IMR-90 (cell line): ENCODE measurements at regions not wholly inside any gene's neighbourhood (a gene's known extent, or its start where the extent isn't known, plus 50 kb on each side); places are given as distances from the start of the nearest gene placed in this dataset.

ENCODE experiments used
- ATAC-seq: fragments of 200-7000 bp; cut with Tn5 transposase; 2 replicates; pipeline ENCODE4 v1.9.1; 2020; ENCODE audit warnings: low read depth, mild to moderate bottlenecking, moderate library complexity
- BruUV-seq: library from RNA; stranded (reverse); fragments of 400-500 nt; replicated peaks from 2 replicates; lab custom pipeline; 2021; lab: Mats Ljungman, UMichigan
- CTCF ChIA-PET: fragments of 300-600 bp; formaldehyde crosslinking; extraction: SDS; loops from one replicate; lab custom pipeline; 2021; ENCODE audit warnings: antibody characterized with exemption; lab: Yijun Ruan, JAX
- POLR2A ChIA-PET: fragments of 300-600 bp; sonication (Branson Sonifier 250); formaldehyde crosslinking; loops from one replicate; lab custom pipeline; 2022; ENCODE audit warnings: antibody characterized with exemption; ENCODE audit not compliant: unreplicated experiment; lab: Charles Lee
- DNase-seq: peaks from one replicate; pipeline ENCODE4 v3.0.0; 2013
- H2AFZ ChIP-seq: replicated peaks from 2 replicates; pipeline ENCODE3; 2013; ENCODE audit warnings: low read length, mild to moderate bottlenecking; ENCODE audit not compliant: poor library complexity
- H2AK5ac ChIP-seq: 2 replicates; pipeline ENCODE4 v1.6.1; 2013; ENCODE audit warnings: low read depth, low read length, inconsistent platforms
- H2AK9ac ChIP-seq: replicated peaks from 2 replicates; pipeline ENCODE3; 2013; ENCODE audit warnings: mild to moderate bottlenecking, low read depth, low read length, moderate library complexity; ENCODE audit not compliant: poor library complexity
- H2BK120ac ChIP-seq: 2 replicates; pipeline ENCODE4 v1.6.1; 2013; ENCODE audit warnings: low read depth, low read length, inconsistent platforms
- H2BK15ac ChIP-seq: 3 replicates; pipeline ENCODE4 v1.6.1; 2013; ENCODE audit warnings: low read depth, low read length, inconsistent platforms
- H2BK20ac ChIP-seq: 2 replicates; pipeline ENCODE4 v1.6.1; 2013; ENCODE audit warnings: low read depth, mild to moderate bottlenecking, inconsistent platforms, low read length, moderate library complexity
- H2BK5ac ChIP-seq: 2 replicates; pipeline ENCODE4 v1.6.1; 2013; ENCODE audit warnings: mild to moderate bottlenecking, low read depth, low read length, inconsistent platforms; ENCODE audit not compliant: poor library complexity, severe bottlenecking
- H3K14ac ChIP-seq: replicated peaks from 2 replicates; pipeline ENCODE4 v1.6.1; 2013; ENCODE audit warnings: low read depth, low read length, inconsistent platforms
- H3K18ac ChIP-seq: 2 replicates; pipeline ENCODE4 v1.6.1; 2013; ENCODE audit warnings: low read depth, low read length, control low read depth
- H3K23ac ChIP-seq: 2 replicates; pipeline ENCODE4 v1.6.1; 2013; ENCODE audit warnings: low read depth, low read length, inconsistent platforms
- H3K27ac ChIP-seq: 2 replicates; pipeline ENCODE4 v1.5.1; 2013; ENCODE audit warnings: mild to moderate bottlenecking, control low read depth, low read length; ENCODE audit not compliant: insufficient read depth
- H3K27me3 ChIP-seq: 2 replicates; pipeline ENCODE4 v1.6.1; 2013; ENCODE audit warnings: low read length; ENCODE audit not compliant: control insufficient read depth, insufficient read depth
- H3K36me3 ChIP-seq: 2 replicates; pipeline ENCODE4 v1.6.1; 2013; ENCODE audit warnings: low read length, mixed read lengths; ENCODE audit not compliant: control insufficient read depth, insufficient read depth
- H3K4ac ChIP-seq: 2 replicates; pipeline ENCODE4 v1.6.1; 2013; ENCODE audit warnings: low read depth, low read length, inconsistent platforms
- H3K4me1 ChIP-seq: 2 replicates; pipeline ENCODE4 v1.6.1; 2013; ENCODE audit warnings: low read length, mixed read lengths; ENCODE audit not compliant: control insufficient read depth, insufficient read depth
- H3K4me2 ChIP-seq: 2 replicates; pipeline ENCODE4 v1.6.1; 2013; ENCODE audit warnings: low read depth, mild to moderate bottlenecking, control low read depth, low read length, moderate library complexity
- H3K4me3 ChIP-seq: 2 replicates; pipeline ENCODE4 v1.5.1; 2013; ENCODE audit warnings: low read depth, mild to moderate bottlenecking, control low read depth, low read length, moderate library complexity; ENCODE audit not compliant: insufficient read depth
- H3K56ac ChIP-seq: 2 replicates; pipeline ENCODE4 v1.6.1; 2013; ENCODE audit warnings: low read length, inconsistent platforms; ENCODE audit not compliant: insufficient read depth; ENCODE audit errors: extremely low read depth
- H3K79me1 ChIP-seq, 2 experiments: 2 replicates each; pipeline ENCODE4 v1.6.1; 2013; ENCODE audit warnings: low read length in 2 of 2, inconsistent platforms in 1 of 2, low read depth in 1 of 2
- H3K9ac ChIP-seq: 2 replicates; pipeline ENCODE4 v1.6.1; 2013; ENCODE audit warnings: low read depth, low read length, control low read depth
- H3K9me1 ChIP-seq: 2 replicates; pipeline ENCODE4 v1.6.1; 2013; ENCODE audit warnings: low read length, inconsistent platforms; ENCODE audit not compliant: insufficient read depth
- H3K9me3 ChIP-seq: 2 replicates; pipeline ENCODE4 v1.6.1; 2013; ENCODE audit warnings: low read length; ENCODE audit not compliant: control insufficient read depth, insufficient read depth
- H4K20me1 ChIP-seq: 2 replicates; pipeline ENCODE4 v1.6.1; 2013; ENCODE audit warnings: low read length, inconsistent platforms; ENCODE audit not compliant: insufficient read depth
- H4K5ac ChIP-seq: 2 replicates; pipeline ENCODE4 v1.6.1; 2013; ENCODE audit warnings: mild to moderate bottlenecking, low read depth, low read length, control low read depth
- H4K8ac ChIP-seq, 2 experiments: 2 replicates each; pipeline ENCODE4 v1.6.1; 2013; ENCODE audit warnings: low read depth in 2 of 2, low read length in 2 of 2, control low read depth in 1 of 2, inconsistent platforms in 1 of 2
- H4K91ac ChIP-seq: 2 replicates; pipeline ENCODE4 v1.6.1; 2013; ENCODE audit warnings: low read depth, low read length, inconsistent platforms; ENCODE audit not compliant: insufficient read depth
- BHLHE40 ChIP-seq: fragments of 150-350 bp; IDR thresholded peaks from 2 replicates; pipeline ENCODE4 v1.6.1; 2016; ENCODE audit warnings: mild to moderate bottlenecking, low read depth, low read length
- CEBPB ChIP-seq: IDR thresholded peaks from 2 replicates; pipeline ENCODE4 v1.6.1; 2012; ENCODE audit warnings: low read depth, low read length, improper control_type of control experiment
- CHD1 ChIP-seq: IDR thresholded peaks from 2 replicates; pipeline ENCODE4 v1.6.1; 2012; ENCODE audit warnings: low read depth, low read length, improper control_type of control experiment
- CTCF ChIP-seq: conservative IDR thresholded peaks from 2 replicates; pipeline ENCODE4 v1.5.1; 2012; ENCODE audit warnings: mild to moderate bottlenecking, low read depth, low read length, improper control_type of control experiment
- ELK1 ChIP-seq: fragments of 150-350 bp; IDR thresholded peaks from 2 replicates; pipeline ENCODE4 v1.6.1; 2016; ENCODE audit warnings: low read depth, mild to moderate bottlenecking, low read length, moderate library complexity, borderline replicate concordance
- FOS ChIP-seq: fragments of 150-350 bp; IDR thresholded peaks from 2 replicates; pipeline ENCODE4 v1.6.1; 2016; ENCODE audit warnings: low read depth, low read length
- MAFK ChIP-seq: IDR thresholded peaks from 2 replicates; pipeline ENCODE4 v1.6.1; 2012; ENCODE audit warnings: low read depth, low read length, improper control_type of control experiment
- MAZ ChIP-seq: IDR thresholded peaks from 2 replicates; pipeline ENCODE4 v1.6.1; 2012; ENCODE audit warnings: low read depth, mild to moderate bottlenecking, low read length, improper control_type of control experiment, moderate library complexity, borderline replicate concordance
- MXI1 ChIP-seq: IDR thresholded peaks from 2 replicates; pipeline ENCODE4 v1.6.1; 2012; ENCODE audit warnings: low read depth, mild to moderate bottlenecking, low read length, moderate library complexity, borderline replicate concordance
- NFE2L2 ChIP-seq: fragments of 150-350 bp; IDR thresholded peaks from 2 replicates; pipeline ENCODE4 v1.6.1; 2016; ENCODE audit warnings: low read depth, mild to moderate bottlenecking, low read length
- POLR2A ChIP-seq: IDR thresholded peaks from 2 replicates; pipeline ENCODE4 v1.6.1; 2012; ENCODE audit warnings: mild to moderate bottlenecking, low read depth, low read length
- RAD21 ChIP-seq: IDR thresholded peaks from 2 replicates; pipeline ENCODE4 v1.6.1; 2012; ENCODE audit warnings: low read length, improper control_type of control experiment
- RCOR1 ChIP-seq: IDR thresholded peaks from 2 replicates; pipeline ENCODE4 v1.6.1; 2012; ENCODE audit warnings: mild to moderate bottlenecking, low read length, improper control_type of control experiment; ENCODE audit not compliant: insufficient replicate concordance
- RFX5 ChIP-seq: IDR thresholded peaks from 2 replicates; pipeline ENCODE4 v1.8.0; 2012; ENCODE audit warnings: low read depth, mild to moderate bottlenecking, low read length, moderate library complexity
- SMC3 ChIP-seq: fragments of 150-350 bp; IDR thresholded peaks from 2 replicates; pipeline ENCODE4 v1.6.1; 2016; ENCODE audit warnings: low read depth, mild to moderate bottlenecking, antibody characterized with exemption, low read length, moderate library complexity
- USF2 ChIP-seq: fragments of 150-350 bp; IDR thresholded peaks from 2 replicates; pipeline ENCODE4 v1.6.1; 2017; ENCODE audit warnings: mild to moderate bottlenecking, antibody characterized with exemption, low read length, low read depth
- dilution Hi-C: fragments of 300-500 bp; cut with HindIII; formaldehyde crosslinking; loops from one replicate; pipeline ENCODE4 v1.14.3; 2018; ENCODE audit warnings: low sequenced_read_pairs; ENCODE audit not compliant: unreplicated experiment
- in situ Hi-C: fragments of 300-500 bp; cut with MboI; formaldehyde crosslinking; loops from 3 replicates; pipeline ENCODE4 v1.14.3; 2019; ENCODE audit warnings: low sequenced_read_pairs, inconsistent platforms, mixed read lengths
- intact Hi-C: fragments of 100-400 bp; cut with micrococcal nuclease; formaldehyde crosslinking; loops from 2 replicates; pipeline ENCODE4 v1.10.0; 2022

- Histone ChIP-seq H2AK5ac (no peak overlapping the region), H3K27ac (no peak overlapping the region), H3K9me1 (no peaks in the 10 kb centered on the region), H4K91ac (no peak overlapping the region), H3K36me3 (no peaks in the 10 kb centered on the region), H2AK9ac (no peak overlapping the region), H2BK120ac (no peak overlapping the region), H4K5ac (no peak overlapping the region), H2AFZ (no peak overlapping the region), H3K4me2 (no peak overlapping the region), H3K27me3 (no peaks in the 10 kb centered on the region), H3K4ac (no peak overlapping the region), H3K14ac (no peak overlapping the region), H3K9ac (no peak overlapping the region), H3K4me3 (no peak overlapping the region), H3K79me1 (no peaks in the 10 kb centered on the region), H3K18ac (no peak overlapping the region), H2BK5ac (no peak overlapping the region), H4K20me1 (no peaks in the 10 kb centered on the region), H2BK20ac (no peak overlapping the region), H3K4me1 (no peaks in the 10 kb centered on the region), H2BK15ac (no peak overlapping the region), H3K56ac (no peak overlapping the region), H3K23ac (no peak overlapping the region), H3K9me3 (0 out of 2 replicates have a peak, but pooled peaks cover 2% of the 10 kb centered on the region), H4K8ac (no peak overlapping the region)
- no peak for ATAC-seq
- intact Hi-C loops (no loop called here), in situ Hi-C loops (no loop called here), dilution Hi-C loops (no loop called here)
- no TSS peak for BruUV-seq
- TF ChIP-seq NFE2L2 = no peak
- TF ChIP-seq MAZ = no peak
- no peak for TF ChIP-seq CHD1
- no peak for TF ChIP-seq MAFK
- no peak for TF ChIP-seq RFX5
- TF ChIP-seq CTCF = no peak
- no peak for TF ChIP-seq ELK1
- no peak for TF ChIP-seq POLR2A
- no peak for TF ChIP-seq BHLHE40
- TF ChIP-seq MXI1 = no peak
- no peak for TF ChIP-seq CEBPB
- no peak for TF ChIP-seq SMC3
- TF ChIP-seq USF2 = no peak
- TF ChIP-seq FOS = no peak
- no peak for TF ChIP-seq RCOR1
- TF ChIP-seq RAD21 = no peak
- DNase-seq = no peak
- POLR2A ChIA-PET = no interaction called here
- CTCF ChIA-PET = interaction anchor here (0.7 kb wide), 1 partner anchor 51 kb away, joined by 6 read pairs; no protein-coding TSS in a partner anchor
Observed at GRCh38 chr3:82392203-82392775, 630.8 kb upstream of the GBE1 start.
